ENCODE measurements at regions not wholly inside any gene's neighbourhood (a gene's known extent, or its start where the extent isn't known, plus 50 kb on each side); places are given as distances from the start of the nearest gene placed in this dataset.

GRCh38 chr15:96412906-96413231 lies 82.4 kb downstream of the NR2F2 start:
- in situ Hi-C loops (cut with MboI): no loop called here
- TF ChIP-seq IRF2 (CRISPR knock-in tag; IDR thresholded peaks at IDR 0.05) (no peak), ZNF347 (CRISPR knock-in tag; IDR thresholded peaks at IDR 0.05; ENCODE audit: low read depth) (no peak), DDX20 (tag; IDR thresholded peaks at IDR 0.05; ENCODE audit: low read depth) (no peak), MTA1 (IDR thresholded peaks at IDR 0.05; ENCODE audit: borderline replicate concordance) (no peak), SRSF3 (IDR thresholded peaks at IDR 0.05; ENCODE audit: insufficient read depth, low read length) (no peak), SIX5 (IDR thresholded peaks at IDR 0.05; ENCODE audit: borderline replicate concordance in 1 of 2, insufficient read depth in 1 of 2, low read depth in 1 of 2, low read length in 2 of 2) (no peak), FOXK2 (conservative IDR thresholded peaks at IDR 0.05 in 1 of 2, IDR thresholded peaks at IDR 0.05 in 1 of 2; ENCODE audit: low read depth in 2 of 2) (no peak), HDAC6 (IDR thresholded peaks at IDR 0.05; ENCODE audit: low read depth, low read length) (no peak), ZNF174 (CRISPR knock-in tag; IDR thresholded peaks at IDR 0.05) (no peak), ZNF316 (IDR thresholded peaks at IDR 0.05) (no peak), NONO (IDR thresholded peaks at IDR 0.05; ENCODE audit: low read depth in 2 of 2, low read length in 1 of 2) (no peak), ZFP91 (CRISPR knock-in tag; IDR thresholded peaks at IDR 0.05) (no peak)
- no TSS peak for BruUV-seq (replicated peaks)
- 0% methylated on average over 1 of the region's 1 CpG for WGBS (ENCODE audit: insufficient coverage, low coverage, missing lambda C conversion rate)
- no peaks in the 10 kb centered on the region for H3K79me2 ChIP-seq (ENCODE audit: control insufficient read depth, insufficient read depth, low read length)
- no peak overlapping the region for H3K4me2 ChIP-seq (ENCODE audit: insufficient read depth, low read length)
- CTCF ChIA-PET (ENCODE audit: low intra/inter-chr PET ratio): no interaction called here
- no peak for ATAC-seq
- no peak overlapping the region for H3K9ac ChIP-seq (ENCODE audit: insufficient read depth in 1 of 2, low read depth in 2 of 2, low read length in 2 of 2)
- FAIRE-seq: no peak
- H3K9me1 ChIP-seq (ENCODE audit: control insufficient read depth, insufficient read depth, low read length): no peaks in the 10 kb centered on the region
- POLR2A ChIA-PET: no interaction called here
- intact Hi-C loops (cut with micrococcal nuclease): no loop called here
- DNase-seq (ENCODE audit: extremely low read depth in 1 of 4, low spot score in 3 of 4): no peak
- H4K20me1 ChIP-seq (replicated peaks; ENCODE audit: control insufficient read depth, insufficient read depth, low read length): no peaks in the 10 kb centered on the region
- no peak overlapping the region for H3K27ac ChIP-seq (ENCODE audit: extremely low read depth, low read depth, low read length)
- no peak overlapping the region for H3K4me3 ChIP-seq
- H2AFZ ChIP-seq (ENCODE audit: low read depth, low read length): no peak overlapping the region
- no peaks in the 10 kb centered on the region for H3K9me3 ChIP-seq (replicated peaks; ENCODE audit: control insufficient read depth, insufficient read depth, low read depth, low read length)
- H3K4me1 ChIP-seq (replicated peaks in 1 of 2; ENCODE audit: control insufficient read depth in 2 of 2, insufficient read depth in 2 of 2, low read length in 2 of 2): peaks cover 10 to 29% of the 10 kb centered on the region in 2 experiments; a peak in 3 of 5 replicates
- peaks cover 38 to 53% of the 10 kb centered on the region in 2 experiments for H3K27me3 ChIP-seq (ENCODE audit: control insufficient read depth in 2 of 2, insufficient read depth in 2 of 2, low read length in 2 of 2)
- no peaks in the 10 kb centered on the region for H3K36me3 ChIP-seq (ENCODE audit: control insufficient read depth, insufficient read depth, low read length)

Data from K562 (cell line).